ENCODE measurements at regions not wholly inside any gene's neighbourhood (a gene's known extent, or its start where the extent isn't known, plus 50 kb on each side); places are given as distances from the start of the nearest gene placed in this dataset.

DNA sequence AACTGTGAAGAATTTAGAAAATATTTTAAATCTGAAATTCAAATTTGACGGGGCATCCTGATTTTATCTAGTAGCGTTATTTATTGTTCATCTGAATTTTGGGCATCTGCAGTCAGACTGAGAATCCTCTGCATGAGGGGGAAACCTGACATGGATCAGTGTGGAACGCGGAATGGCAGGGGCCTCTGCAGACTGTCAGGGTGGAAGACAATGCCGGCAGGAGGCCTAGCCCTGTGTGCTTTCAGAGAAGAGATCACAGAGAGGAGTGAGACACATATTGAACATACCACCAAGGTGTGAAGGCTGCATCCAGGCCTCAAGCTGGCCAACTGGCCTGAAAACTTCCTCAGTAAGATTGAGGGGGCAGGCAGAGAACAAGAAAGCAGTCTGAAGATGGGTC is 921.1 kb upstream of the GHITM start:
- ChIA-PET RAD21 (ENCODE audit: low non-redundant PET in 1 of 2, low total read pairs in 2 of 2, uncharacterized antibody in 2 of 2, unreplicated experiment in 2 of 2) (no interaction called here), CTCF (no interaction called here), POLR2A (no interaction called here)
- Histone ChIP-seq H3K9ac (ENCODE audit: low read length) (no peak overlapping the region), H3K4me2 (ENCODE audit: low read length) (no peak overlapping the region), H3K9me2 (ENCODE audit: insufficient read depth) (no peaks in the 10 kb centered on the region), H3K9me3 (ENCODE audit: control insufficient read depth in 1 of 2, insufficient read depth in 1 of 2, low read depth in 1 of 2, low read length in 2 of 2) (peaks cover 0 to 4% of the 10 kb centered on the region in 2 experiments; a peak in 2 of 4 replicates), H3K27ac (ENCODE audit: low read depth, low read length) (no peak overlapping the region), H3K27me3 (ENCODE audit: insufficient read depth, low read length) (no peaks in the 10 kb centered on the region), H3K79me2 (ENCODE audit: insufficient read depth, low read length) (no peaks in the 10 kb centered on the region), H3K4me1 (ENCODE audit: control insufficient read depth in 1 of 2, insufficient read depth in 2 of 2, low read length in 2 of 2) (no peaks in the 10 kb centered on the region), H3K36me3 (ENCODE audit: control insufficient read depth in 1 of 2, insufficient read depth in 2 of 2, low read length in 2 of 2) (no peaks in the 10 kb centered on the region), H2AFZ (ENCODE audit: low read depth, low read length, poor library complexity, severe bottlenecking) (no peak overlapping the region), H4K20me1 (ENCODE audit: insufficient read depth) (no peaks in the 10 kb centered on the region), H3K4me3 (replicated peaks in 1 of 2; ENCODE audit: low read depth in 1 of 2, low read length in 2 of 2) (no peak overlapping the region)
- BruUV-seq (replicated peaks), result no TSS peak
- ATAC-seq (no peak), DNase-seq (ENCODE audit: low read depth, low spot score) (no peak)
- TF ChIP-seq YY1 (IDR thresholded peaks at IDR 0.05; ENCODE audit: extremely low read depth, insufficient replicate concordance, low read depth, low read length) (no peak), SP1 (IDR thresholded peaks at IDR 0.05; ENCODE audit: low read depth) (no peak), SRF (IDR thresholded peaks at IDR 0.05; ENCODE audit: low read depth) (no peak), FOSL1 (IDR thresholded peaks at IDR 0.05; ENCODE audit: low read depth) (no peak), EZH2 (IDR thresholded peaks at IDR 0.05) (no peak), ZNF274 (IDR thresholded peaks at IDR 0.05; ENCODE audit: low read depth, low read length) (no peak), POLR2AphosphoS5 (IDR thresholded peaks at IDR 0.05; ENCODE audit: low read depth, low read length) (no peak)
- TF ChIP-seq, protein P1, sequence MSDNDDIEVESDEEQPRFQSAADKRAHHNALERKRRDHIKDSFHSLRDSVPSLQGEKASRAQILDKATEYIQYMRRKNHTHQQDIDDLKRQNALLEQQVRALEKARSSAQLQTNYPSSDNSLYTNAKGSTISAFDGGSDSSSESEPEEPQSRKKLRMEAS (IDR thresholded peaks at IDR 0.05), result no peak
- TF ChIP-seq, protein P2, sequence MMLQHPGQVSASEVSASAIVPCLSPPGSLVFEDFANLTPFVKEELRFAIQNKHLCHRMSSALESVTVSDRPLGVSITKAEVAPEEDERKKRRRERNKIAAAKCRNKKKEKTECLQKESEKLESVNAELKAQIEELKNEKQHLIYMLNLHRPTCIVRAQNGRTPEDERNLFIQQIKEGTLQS (IDR thresholded peaks at IDR 0.05), result no peak
- TF ChIP-seq, protein P3, sequence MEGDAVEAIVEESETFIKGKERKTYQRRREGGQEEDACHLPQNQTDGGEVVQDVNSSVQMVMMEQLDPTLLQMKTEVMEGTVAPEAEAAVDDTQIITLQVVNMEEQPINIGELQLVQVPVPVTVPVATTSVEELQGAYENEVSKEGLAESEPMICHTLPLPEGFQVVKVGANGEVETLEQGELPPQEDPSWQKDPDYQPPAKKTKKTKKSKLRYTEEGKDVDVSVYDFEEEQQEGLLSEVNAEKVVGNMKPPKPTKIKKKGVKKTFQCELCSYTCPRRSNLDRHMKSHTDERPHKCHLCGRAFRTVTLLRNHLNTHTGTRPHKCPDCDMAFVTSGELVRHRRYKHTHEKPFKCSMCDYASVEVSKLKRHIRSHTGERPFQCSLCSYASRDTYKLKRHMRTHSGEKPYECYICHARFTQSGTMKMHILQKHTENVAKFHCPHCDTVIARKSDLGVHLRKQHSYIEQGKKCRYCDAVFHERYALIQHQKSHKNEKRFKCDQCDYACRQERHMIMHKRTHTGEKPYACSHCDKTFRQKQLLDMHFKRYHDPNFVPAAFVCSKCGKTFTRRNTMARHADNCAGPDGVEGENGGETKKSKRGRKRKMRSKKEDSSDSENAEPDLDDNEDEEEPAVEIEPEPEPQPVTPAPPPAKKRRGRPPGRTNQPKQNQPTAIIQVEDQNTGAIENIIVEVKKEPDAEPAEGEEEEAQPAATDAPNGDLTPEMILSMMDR (IDR thresholded peaks at IDR 0.05 in 2 of 3, conservative IDR thresholded peaks at IDR 0.05 in 1 of 3; ENCODE audit: borderline replicate concordance in 1 of 3, insufficient read depth in 1 of 3, low read depth in 2 of 3, low read length in 2 of 3), result no peak
- intact Hi-C loops (cut with micrococcal nuclease), result no loop called here

Measured in HCT116 (cell line).